ENCODE measurements at regions not wholly inside any gene's neighbourhood (a gene's known extent, or its start where the extent isn't known, plus 50 kb on each side); places are given as distances from the start of the nearest gene placed in this dataset.

DNA sequence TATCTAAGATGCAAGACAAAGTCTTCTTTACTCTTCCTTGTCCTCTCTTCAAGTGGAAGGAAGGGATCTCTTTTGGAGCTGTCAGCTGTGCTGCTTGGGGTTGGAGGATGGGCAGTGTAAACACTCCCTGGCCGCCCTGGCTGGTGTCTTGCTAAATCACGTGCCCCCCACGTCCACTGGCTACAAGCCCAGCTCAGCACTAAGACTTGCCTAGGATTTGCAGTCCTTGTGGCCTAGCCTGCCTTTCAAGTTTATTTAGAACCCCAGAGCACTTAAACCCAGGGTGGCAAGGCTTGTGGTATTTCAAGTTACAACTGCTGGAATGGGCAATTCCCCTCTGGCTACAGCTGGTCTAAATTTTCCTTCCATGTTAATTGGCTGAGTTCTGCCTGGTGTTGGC lies 272.4 kb upstream of the MYO3A start:
- no peak for DNase-seq (ENCODE audit: low spot score)

DNA sequence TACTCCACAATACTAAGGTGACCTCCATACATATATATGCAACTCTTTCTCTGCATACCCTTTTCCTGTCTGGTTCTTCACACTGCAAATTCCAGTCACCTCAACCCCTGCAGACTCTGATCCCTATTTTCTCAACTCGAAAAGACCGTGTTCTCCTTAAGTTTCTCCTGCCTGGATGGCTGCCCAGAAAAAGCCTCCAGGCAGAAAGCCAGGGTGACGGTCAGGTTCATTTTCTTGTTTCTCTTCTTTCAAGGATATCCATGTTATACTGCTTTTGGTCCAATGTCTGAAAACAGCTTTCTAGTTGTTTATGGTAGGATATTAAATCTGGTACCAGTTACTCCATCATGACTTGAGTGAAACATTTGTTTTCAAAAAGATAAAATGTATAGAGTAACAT lies 267.8 kb upstream of the MYO3A start:
- peak; percentile 21 for DNase-seq (ENCODE audit: low spot score)

- DNase-seq (ENCODE audit: low spot score): no peak
Measured at GRCh38 chr10:25675204-25675603, 258.8 kb upstream of the MYO3A start.

GRCh38 chr10:25675615-25676014 lies 258.4 kb upstream of the MYO3A start:
- no peak for DNase-seq (ENCODE audit: low spot score)

DNA sequence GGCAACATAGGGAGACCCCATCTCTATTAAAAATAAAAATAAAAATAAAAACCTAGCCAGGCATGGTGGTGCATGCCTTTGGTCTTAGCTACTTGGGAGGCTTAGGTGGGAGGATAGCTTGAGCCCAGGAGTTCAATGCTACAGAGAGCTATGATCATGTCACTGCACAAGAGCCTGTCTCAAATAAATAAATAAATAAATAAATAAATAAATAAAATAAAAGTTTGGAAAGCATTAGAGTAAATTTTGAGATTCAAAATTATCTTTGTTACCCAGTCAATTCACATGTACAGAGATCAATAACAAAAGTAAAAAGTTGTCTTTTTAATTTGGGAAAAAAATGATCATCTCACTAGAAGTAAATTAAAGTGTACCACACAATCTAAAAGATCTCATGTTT lies 255.8 kb upstream of the MYO3A start:
- DNase-seq (ENCODE audit: low spot score): no peak

DNA sequence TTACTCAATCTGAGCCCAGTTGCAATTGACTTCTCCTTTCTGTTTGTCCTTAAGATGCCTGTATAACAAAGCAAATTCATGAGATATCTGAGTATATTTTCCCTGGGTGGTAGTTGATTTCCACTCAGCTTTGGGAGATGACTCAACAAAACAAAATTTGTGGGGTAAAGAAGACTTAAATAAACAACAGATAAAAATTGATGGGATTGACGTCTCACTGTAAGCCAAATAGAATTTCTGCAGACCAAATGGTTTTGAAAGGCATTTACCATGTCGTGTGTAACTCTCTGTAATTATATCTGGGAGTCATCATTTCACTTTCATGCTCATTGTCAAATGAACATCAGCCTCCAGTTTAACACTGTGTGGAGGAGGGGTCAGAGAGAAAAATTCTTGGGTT lies 255.4 kb upstream of the MYO3A start:
- no peak for DNase-seq (ENCODE audit: low spot score)

GRCh38 chr10:25682203-25682851 lies 251.7 kb upstream of the MYO3A start:
- peak; percentile 88 for DNase-seq (ENCODE audit: low spot score)

DNA sequence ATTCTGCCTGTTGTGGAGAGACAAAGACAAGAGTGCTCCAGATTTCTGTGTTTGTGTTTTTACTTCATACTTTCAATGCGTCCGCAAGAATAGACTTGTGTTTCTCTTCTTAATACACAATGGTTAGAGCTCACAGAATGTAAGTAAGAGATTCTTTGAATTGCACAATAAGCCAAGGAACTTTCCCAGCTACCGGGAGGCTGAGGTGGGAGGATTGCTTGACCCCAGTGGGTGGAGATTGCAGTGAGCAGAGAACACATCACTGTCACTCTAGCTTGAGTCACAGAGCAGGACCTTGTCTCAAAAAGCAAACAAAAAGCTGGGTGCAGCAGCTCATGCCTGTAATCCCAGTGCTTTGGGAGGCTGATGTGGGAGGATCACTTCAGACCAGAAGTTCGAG lies 250.7 kb upstream of the MYO3A start:
- DNase-seq (ENCODE audit: low spot score): no peak

- DNase-seq (ENCODE audit: low spot score): no peak
Measured at GRCh38 chr10:25687521-25687920, 246.5 kb upstream of the MYO3A start.

GRCh38 chr10:25689346-25690100 lies 244.5 kb upstream of the MYO3A start:
- DNase-seq (ENCODE audit: low spot score): peak; percentile 38

- DNase-seq (ENCODE audit: low spot score): no peak
Measured at GRCh38 chr10:25692761-25693160, 241.3 kb upstream of the MYO3A start.

DNA sequence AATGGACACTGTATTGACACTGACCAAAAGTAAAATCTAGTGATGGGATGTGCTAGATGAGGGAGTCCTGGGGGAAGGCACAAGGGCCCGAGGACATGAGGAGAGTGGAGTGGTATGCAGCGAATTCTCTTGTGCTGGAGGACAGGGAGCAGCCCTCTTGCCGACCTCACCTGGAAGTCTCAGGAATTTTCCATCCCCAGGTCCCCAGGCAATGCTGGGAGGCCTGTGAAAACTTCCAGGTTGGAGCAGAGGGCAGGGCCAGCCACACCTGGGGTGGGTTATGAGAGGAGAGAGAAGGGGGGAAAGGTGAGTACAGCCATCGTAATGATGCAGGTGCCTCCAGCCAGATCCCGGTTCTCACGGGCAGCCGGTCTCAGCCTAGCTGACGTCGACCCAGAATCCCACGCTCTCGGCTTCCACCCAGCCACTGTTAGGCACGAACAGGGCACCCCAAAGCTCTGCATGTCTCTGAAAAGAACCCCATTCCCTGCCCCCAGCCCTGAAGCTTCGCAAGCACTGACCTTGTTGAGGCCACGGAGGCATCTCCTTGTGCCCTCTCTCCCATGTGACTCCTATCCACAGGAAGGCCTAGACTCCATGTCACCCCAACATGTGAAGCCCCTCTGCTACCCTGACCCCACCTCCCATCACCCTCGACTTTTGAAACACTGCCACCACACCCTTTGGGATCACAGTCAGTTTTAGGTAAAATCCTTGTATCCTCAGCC lies 239.7 kb upstream of the MYO3A start:
- no peak for DNase-seq (ENCODE audit: low spot score)

- no peak for DNase-seq (ENCODE audit: low spot score)
Measured at GRCh38 chr10:25694971-25695370, 239.1 kb upstream of the MYO3A start.

- no peak for DNase-seq (ENCODE audit: low spot score)
Measured at GRCh38 chr10:25695586-25695985, 238.4 kb upstream of the MYO3A start.

DNA sequence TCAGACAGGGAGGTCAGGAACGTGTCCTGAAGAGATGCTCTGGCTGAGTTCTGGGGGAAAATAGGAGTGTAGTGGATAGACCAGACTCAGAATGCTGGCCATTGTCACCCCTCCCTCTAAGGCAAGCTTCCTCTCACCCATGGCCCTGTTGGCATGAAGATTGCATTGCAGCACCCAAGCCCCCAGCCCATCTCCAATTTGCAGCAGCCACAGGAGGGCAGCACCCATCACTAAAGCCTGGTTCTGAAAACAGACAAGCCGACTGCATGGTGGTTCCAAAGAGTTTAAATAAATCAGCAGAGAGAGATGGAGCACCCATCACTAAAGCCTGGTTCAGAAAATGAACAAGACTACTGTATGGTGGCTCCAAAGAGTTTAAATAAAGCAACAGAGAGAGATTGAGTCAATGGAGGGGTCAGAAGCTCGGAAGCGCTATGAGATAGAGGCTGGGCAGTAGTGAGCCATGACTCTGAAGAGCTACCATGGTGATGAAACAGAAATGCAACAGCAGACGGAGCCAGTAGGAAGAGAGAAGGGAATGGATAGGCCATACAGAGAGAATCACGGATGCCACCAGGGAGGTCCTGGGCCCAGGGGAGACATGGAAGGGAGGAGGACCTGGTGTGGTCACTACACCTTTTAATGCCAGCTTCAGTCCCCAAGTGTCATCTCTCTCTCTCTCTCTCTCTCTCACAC lies 237.9 kb upstream of the MYO3A start:
- no peak for DNase-seq (ENCODE audit: low spot score)

DNA sequence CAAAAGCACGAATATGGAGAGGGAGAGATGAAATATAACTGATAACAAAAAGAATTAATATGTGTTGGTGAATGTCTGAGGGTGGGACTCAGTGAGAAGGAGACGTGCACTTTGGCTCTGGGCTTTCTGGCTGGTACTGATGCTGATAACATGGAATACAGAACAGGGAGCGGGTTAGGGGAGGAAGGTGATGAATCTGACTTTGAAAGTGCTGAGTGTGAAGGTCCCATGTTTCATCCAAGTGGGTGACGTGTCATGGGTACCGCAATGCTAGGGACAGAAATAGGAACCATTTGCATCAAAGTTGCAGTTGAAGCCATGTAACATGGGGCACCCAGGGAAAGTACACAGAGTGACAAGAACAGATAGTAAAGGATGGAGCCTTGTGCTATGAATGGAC lies 236.6 kb upstream of the MYO3A start:
- DNase-seq (ENCODE audit: low spot score): no peak

DNA sequence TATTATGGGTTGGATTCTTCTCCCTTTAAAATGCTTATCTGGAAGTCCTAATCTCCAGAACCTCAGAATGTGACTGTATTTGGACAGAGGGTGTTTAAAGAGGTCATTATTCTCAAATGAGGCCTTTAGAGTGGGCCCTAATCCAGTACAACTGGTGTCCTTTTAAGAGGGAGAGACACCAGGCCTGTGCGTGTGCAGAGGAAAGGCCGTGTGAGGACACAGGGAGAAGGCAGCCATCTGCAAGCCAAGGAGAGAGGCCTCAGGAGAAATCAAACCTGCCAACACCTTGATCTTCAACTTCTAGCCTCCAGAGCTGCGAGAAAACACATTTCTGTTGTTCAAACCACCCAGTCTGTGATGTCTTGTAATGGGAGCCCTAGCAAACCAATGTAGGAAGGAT lies 235.4 kb upstream of the MYO3A start:
- DNase-seq (ENCODE audit: low spot score): no peak

- no peak for DNase-seq (ENCODE audit: low spot score)
Measured at GRCh38 chr10:25699631-25700030, 234.4 kb upstream of the MYO3A start.

- no peak for DNase-seq (ENCODE audit: low spot score)
Measured at GRCh38 chr10:25701652-25702051, 232.4 kb upstream of the MYO3A start.

- DNase-seq (ENCODE audit: low spot score): no peak
Measured at GRCh38 chr10:25704622-25705021, 229.4 kb upstream of the MYO3A start.

- no peak for DNase-seq (ENCODE audit: low spot score)
Measured at GRCh38 chr10:25707572-25707971, 226.5 kb upstream of the MYO3A start.

DNA sequence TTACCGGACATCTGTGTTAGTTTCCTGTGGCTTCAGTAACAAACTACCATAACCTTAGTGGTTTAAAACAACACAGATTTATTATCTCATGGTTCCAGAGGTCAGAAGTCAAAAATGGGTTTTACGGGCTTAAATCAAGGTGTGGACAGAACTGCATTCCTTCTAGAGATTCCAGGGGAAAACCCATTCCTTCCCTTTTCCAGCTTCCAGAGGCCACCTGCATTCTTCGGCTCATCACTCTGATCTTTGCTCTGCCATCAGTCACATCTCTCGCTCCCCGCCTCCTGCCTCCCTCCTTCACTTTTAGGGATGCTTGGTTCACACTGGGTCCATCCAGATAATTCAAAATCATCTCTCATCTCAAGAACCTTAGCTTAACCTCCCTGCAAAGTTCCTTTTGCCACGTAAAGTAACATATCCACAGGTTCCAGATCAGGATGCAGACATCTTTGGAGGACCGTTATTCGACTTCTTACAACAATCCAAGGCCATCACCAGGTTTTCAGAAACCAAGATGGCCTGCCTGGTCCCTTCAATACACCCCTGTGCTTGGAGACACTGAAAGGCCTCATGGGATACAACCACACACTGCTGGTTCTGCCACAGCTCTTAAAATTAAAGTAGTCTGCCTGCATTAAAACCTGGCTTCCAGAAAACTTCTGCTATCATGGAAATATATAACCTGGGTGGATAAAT lies 225.9 kb upstream of the MYO3A start:
- DNase-seq (ENCODE audit: low spot score): no peak
